Ammon's horn (tissue), 1 donor: ENCODE measurements at regions not wholly inside any gene's neighbourhood (a gene's known extent, or its start where the extent isn't known, plus 50 kb on each side); places are given as distances from the start of the nearest gene placed in this dataset.
"Not testable (repeated sequence)": the region's sequence is repeated elsewhere in the genome, so short reads cannot be mapped to it uniquely, and the experiment has no call there.

Experiments
- DNase-seq: peaks from one replicate; pipeline ENCODE4 v3.0.0-alpha.2; 2016; ENCODE audit warnings: low spot score

DNA sequence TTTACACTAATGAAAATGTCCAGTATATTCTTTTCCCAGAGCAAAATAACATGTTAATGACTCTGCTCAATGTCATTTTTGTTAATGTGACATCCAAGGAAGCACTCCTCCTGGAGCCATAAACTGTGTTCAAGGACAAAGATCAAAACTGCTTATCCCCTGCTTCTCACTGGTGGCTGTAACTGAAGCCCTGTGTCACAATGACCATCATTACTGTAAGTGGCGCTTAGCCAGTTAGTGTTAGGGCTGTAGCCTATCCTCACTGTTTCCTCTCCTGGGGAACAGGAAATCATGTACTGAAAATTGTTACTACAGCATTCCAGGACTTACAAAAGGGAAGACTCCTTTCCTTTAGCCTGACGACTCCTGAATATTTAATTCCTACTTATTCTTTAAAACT is 71.7 kb upstream of the COX7C start:
- no peak for DNase-seq

DNA sequence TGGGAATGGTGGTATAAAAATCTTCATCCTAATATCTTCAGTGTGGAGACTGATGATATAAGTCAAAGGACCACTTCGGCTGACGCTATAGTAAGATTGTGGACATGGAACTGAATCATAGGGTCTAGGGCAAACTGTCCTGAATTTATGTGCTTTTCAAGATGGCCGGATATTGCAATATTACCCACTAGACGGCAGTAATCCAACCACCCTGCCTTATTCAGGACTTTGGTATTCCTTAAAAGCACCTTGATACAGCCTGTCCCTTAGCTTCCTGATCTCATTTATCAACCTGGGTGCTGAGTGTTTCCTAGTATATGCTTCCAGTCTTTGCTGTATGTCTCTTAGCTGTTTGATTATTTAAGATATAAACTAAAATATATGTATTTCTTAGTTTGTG is 71.2 kb upstream of the COX7C start:
- no peak for DNase-seq

DNA sequence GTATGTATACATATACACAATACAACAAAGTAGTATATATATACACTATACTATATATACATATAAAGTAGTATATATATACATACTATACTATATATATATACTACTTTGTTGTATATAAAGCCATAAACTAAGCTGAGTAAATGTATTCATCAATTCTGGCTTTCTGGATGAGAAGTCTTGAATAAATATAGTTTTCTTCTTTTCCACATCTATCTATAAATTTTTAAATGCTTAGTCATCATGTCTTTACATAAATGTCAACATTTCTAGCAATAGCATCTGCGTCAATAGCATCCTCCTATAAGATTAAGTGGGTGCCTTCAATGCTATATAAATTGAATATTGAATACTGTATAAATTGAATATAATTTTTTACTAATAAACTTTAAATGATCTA is 63.1 kb upstream of the COX7C start:
- DNase-seq = no peak

GRCh38 chr5:86557920-86558319 is 59.8 kb upstream of the COX7C start:
- DNase-seq = no peak

DNA sequence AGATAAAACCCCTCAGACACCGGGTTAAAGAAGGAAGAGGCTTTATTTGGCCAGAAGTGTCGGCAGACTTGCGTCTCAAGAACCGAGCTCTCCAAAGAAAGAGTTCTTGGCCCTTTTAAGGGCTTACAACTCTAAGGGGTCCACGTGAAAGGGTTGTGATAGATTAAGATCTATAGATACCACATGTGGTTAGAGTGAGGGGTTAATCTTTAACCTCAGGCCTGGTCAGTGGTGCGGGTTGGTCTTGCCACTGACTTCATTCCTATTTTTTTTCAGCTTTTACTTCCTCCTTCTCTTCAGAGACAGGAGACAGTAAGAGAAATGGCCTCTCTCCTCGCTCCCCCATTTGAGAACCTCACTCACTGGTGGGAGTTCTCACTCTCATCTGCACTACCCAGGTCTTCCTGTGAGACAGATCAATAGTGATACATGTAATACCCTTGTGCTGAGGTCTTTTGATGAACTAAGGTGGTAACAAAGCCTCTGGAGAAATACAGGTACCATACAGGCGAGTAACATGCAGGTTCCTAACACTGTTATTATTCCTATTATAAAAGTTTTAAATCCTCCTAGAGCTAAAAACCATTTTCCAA is 52.4 kb upstream of the COX7C start:
- DNase-seq = no peak

DNA sequence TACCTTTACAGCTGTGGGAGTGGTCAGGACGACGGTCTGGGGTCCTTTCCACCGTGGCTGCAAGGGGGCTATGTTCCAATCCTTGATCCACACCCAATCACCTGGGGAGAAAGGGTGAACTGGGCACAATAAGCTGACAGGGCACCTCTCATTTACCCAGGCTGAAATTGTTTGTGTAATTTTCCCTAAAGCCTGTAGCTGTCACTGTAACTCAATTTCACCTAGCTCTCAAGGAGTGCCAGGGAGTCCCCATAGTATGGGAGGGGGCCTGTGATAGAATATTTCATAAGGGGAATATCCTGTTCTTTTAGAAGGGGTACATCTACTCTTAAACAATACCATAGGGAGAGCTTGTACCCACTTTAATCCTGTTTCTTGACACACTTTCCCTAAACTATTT is 51.7 kb upstream of the COX7C start:
- not testable (repeated sequence) for DNase-seq
